IMR-90 (cell line): ENCODE measurements at regions not wholly inside any gene's neighbourhood (a gene's known extent, or its start where the extent isn't known, plus 50 kb on each side); places are given as distances from the start of the nearest gene placed in this dataset.

Source experiments
- BHLHE40 ChIP-seq: fragments of 150-350 bp; IDR thresholded peaks from 2 replicates; pipeline ENCODE4 v1.6.1; 2016; ENCODE audit warnings: mild to moderate bottlenecking, low read depth, low read length
- CEBPB ChIP-seq: IDR thresholded peaks from 2 replicates; pipeline ENCODE4 v1.6.1; 2012; ENCODE audit warnings: low read depth, low read length, improper control_type of control experiment
- CHD1 ChIP-seq: IDR thresholded peaks from 2 replicates; pipeline ENCODE4 v1.6.1; 2012; ENCODE audit warnings: low read depth, low read length, improper control_type of control experiment
- FOS ChIP-seq: fragments of 150-350 bp; IDR thresholded peaks from 2 replicates; pipeline ENCODE4 v1.6.1; 2016; ENCODE audit warnings: low read depth, low read length
- MAFK ChIP-seq: IDR thresholded peaks from 2 replicates; pipeline ENCODE4 v1.6.1; 2012; ENCODE audit warnings: low read depth, low read length, improper control_type of control experiment
- MAZ ChIP-seq: IDR thresholded peaks from 2 replicates; pipeline ENCODE4 v1.6.1; 2012; ENCODE audit warnings: low read depth, mild to moderate bottlenecking, low read length, improper control_type of control experiment, moderate library complexity, borderline replicate concordance
- MXI1 ChIP-seq: IDR thresholded peaks from 2 replicates; pipeline ENCODE4 v1.6.1; 2012; ENCODE audit warnings: low read depth, mild to moderate bottlenecking, low read length, moderate library complexity, borderline replicate concordance
- POLR2A ChIP-seq: IDR thresholded peaks from 2 replicates; pipeline ENCODE4 v1.6.1; 2012; ENCODE audit warnings: mild to moderate bottlenecking, low read depth, low read length
- RAD21 ChIP-seq: IDR thresholded peaks from 2 replicates; pipeline ENCODE4 v1.6.1; 2012; ENCODE audit warnings: low read length, improper control_type of control experiment
- RFX5 ChIP-seq: IDR thresholded peaks from 2 replicates; pipeline ENCODE4 v1.8.0; 2012; ENCODE audit warnings: low read depth, mild to moderate bottlenecking, low read length, moderate library complexity
- SMC3 ChIP-seq: fragments of 150-350 bp; IDR thresholded peaks from 2 replicates; pipeline ENCODE4 v1.6.1; 2016; ENCODE audit warnings: low read depth, mild to moderate bottlenecking, antibody characterized with exemption, low read length, moderate library complexity
- TF ChIP-seq, protein P1 (sequence below): conservative IDR thresholded peaks from 2 replicates; pipeline ENCODE4 v1.5.1; 2012; ENCODE audit warnings: mild to moderate bottlenecking, low read depth, low read length, improper control_type of control experiment
- TF ChIP-seq, protein P2 (sequence below): fragments of 150-350 bp; IDR thresholded peaks from 2 replicates; pipeline ENCODE4 v1.6.1; 2016; ENCODE audit warnings: low read depth, mild to moderate bottlenecking, low read length, moderate library complexity, borderline replicate concordance

DNA sequence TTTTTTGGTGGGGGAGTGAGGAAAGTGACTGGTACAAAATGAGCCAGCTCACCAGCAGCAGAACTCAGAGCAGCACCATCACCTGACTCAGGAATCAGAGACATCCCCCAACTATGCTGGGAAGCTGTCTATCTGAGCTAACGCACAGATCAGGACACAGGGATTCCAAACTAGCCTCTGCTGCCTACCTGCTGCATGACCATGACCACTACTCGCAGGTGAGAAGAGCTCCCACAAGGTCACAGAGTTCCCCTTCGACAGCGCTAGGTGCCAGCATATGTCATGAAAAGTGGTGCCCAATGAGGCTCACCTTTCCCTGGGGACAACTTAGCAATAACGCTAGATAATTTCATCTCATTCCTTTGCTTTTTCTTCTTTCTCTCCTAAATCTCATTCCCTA lies 662.6 kb upstream of the CPEB2 start:
- TF ChIP-seq, protein P1, sequence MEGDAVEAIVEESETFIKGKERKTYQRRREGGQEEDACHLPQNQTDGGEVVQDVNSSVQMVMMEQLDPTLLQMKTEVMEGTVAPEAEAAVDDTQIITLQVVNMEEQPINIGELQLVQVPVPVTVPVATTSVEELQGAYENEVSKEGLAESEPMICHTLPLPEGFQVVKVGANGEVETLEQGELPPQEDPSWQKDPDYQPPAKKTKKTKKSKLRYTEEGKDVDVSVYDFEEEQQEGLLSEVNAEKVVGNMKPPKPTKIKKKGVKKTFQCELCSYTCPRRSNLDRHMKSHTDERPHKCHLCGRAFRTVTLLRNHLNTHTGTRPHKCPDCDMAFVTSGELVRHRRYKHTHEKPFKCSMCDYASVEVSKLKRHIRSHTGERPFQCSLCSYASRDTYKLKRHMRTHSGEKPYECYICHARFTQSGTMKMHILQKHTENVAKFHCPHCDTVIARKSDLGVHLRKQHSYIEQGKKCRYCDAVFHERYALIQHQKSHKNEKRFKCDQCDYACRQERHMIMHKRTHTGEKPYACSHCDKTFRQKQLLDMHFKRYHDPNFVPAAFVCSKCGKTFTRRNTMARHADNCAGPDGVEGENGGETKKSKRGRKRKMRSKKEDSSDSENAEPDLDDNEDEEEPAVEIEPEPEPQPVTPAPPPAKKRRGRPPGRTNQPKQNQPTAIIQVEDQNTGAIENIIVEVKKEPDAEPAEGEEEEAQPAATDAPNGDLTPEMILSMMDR = no peak
- TF ChIP-seq POLR2A (no peak), CEBPB (no peak), RAD21 (no peak), RFX5 (no peak), CHD1 (no peak), SMC3 (no peak), MAZ (no peak), MAFK (no peak), MXI1 (no peak), FOS (no peak), BHLHE40 (no peak)
- TF ChIP-seq, protein P2, sequence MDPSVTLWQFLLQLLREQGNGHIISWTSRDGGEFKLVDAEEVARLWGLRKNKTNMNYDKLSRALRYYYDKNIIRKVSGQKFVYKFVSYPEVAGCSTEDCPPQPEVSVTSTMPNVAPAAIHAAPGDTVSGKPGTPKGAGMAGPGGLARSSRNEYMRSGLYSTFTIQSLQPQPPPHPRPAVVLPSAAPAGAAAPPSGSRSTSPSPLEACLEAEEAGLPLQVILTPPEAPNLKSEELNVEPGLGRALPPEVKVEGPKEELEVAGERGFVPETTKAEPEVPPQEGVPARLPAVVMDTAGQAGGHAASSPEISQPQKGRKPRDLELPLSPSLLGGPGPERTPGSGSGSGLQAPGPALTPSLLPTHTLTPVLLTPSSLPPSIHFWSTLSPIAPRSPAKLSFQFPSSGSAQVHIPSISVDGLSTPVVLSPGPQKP = no peak
